Endothelial cell (in vitro differentiated cells): ENCODE measurements at regions not wholly inside any gene's neighbourhood (a gene's known extent, or its start where the extent isn't known, plus 50 kb on each side); places are given as distances from the start of the nearest gene placed in this dataset.

ENCODE experiments used
- DNase-seq: peaks from one replicate; pipeline ENCODE4 v3.0.0; 2021; ENCODE audit warnings: low spot score
- H3K27ac Mint-ChIP-seq: one replicate; pipeline ENCODE4 v1.8.0; 2021; ENCODE audit warnings: mixed read lengths, inconsistent platforms; ENCODE audit not compliant: unreplicated experiment
- H3K27me3 Mint-ChIP-seq: one replicate; pipeline ENCODE4 v1.8.0; 2021; ENCODE audit warnings: mild to moderate bottlenecking, moderate library complexity, mixed read lengths, inconsistent platforms; ENCODE audit not compliant: unreplicated experiment
- H3K36me3 Mint-ChIP-seq: one replicate; pipeline ENCODE4 v1.8.0; 2021; ENCODE audit warnings: mild to moderate bottlenecking, low read depth, mixed read lengths, inconsistent platforms; ENCODE audit not compliant: unreplicated experiment
- H3K4me1 Mint-ChIP-seq: one replicate; pipeline ENCODE4 v1.8.0; 2021; ENCODE audit warnings: mild to moderate bottlenecking, mixed read lengths, inconsistent platforms; ENCODE audit not compliant: unreplicated experiment
- H3K4me3 Mint-ChIP-seq: one replicate; pipeline ENCODE4 v1.8.0; 2021; ENCODE audit warnings: mild to moderate bottlenecking, mixed read lengths, inconsistent platforms; ENCODE audit not compliant: unreplicated experiment
- H3K9me3 Mint-ChIP-seq: one replicate; pipeline ENCODE4 v1.8.0; 2021; ENCODE audit warnings: mixed read lengths, inconsistent platforms; ENCODE audit not compliant: unreplicated experiment
- CTCF ChIP-seq: fragments of 200-600 bp; sonication (generic); IDR thresholded peaks from one replicate; pipeline ENCODE4 v1.5.0; 2021; ENCODE audit warnings: antibody characterized with exemption; ENCODE audit not compliant: unreplicated experiment

GRCh38 chr2:128622955-128623620 lies 304.4 kb upstream of the HS6ST1 start:
- no peak for TF ChIP-seq CTCF
- Mint-ChIP-seq H3K27me3 (peaks cover 9% of the 10 kb centered on the region), H3K4me3 (no peak overlapping the region), H3K4me1 (no peaks in the 10 kb centered on the region), H3K36me3 (no peaks in the 10 kb centered on the region), H3K9me3 (no peaks in the 10 kb centered on the region), H3K27ac (no peak overlapping the region)
- DNase-seq = no peak

GRCh38 chr2:128623776-128624761 lies 305.4 kb upstream of the HS6ST1 start:
- no peaks in the 10 kb centered on the region for H3K4me1 Mint-ChIP-seq
- no peak for TF ChIP-seq CTCF
- no peaks in the 10 kb centered on the region for H3K36me3 Mint-ChIP-seq
- H3K9me3 Mint-ChIP-seq = no peaks in the 10 kb centered on the region
- H3K27me3 Mint-ChIP-seq = peaks cover 9% of the 10 kb centered on the region
- H3K4me3 Mint-ChIP-seq = no peak overlapping the region
- DNase-seq = no peak
- H3K27ac Mint-ChIP-seq = no peak overlapping the region

GRCh38 chr2:128624956-128625355 lies 306.3 kb upstream of the HS6ST1 start:
- peaks cover 9% of the 10 kb centered on the region for H3K27me3 Mint-ChIP-seq
- no peak for DNase-seq
- no peak overlapping the region for H3K4me3 Mint-ChIP-seq
- no peaks in the 10 kb centered on the region for H3K36me3 Mint-ChIP-seq
- H3K9me3 Mint-ChIP-seq = no peaks in the 10 kb centered on the region
- no peaks in the 10 kb centered on the region for H3K4me1 Mint-ChIP-seq
- TF ChIP-seq CTCF = no peak
- no peak overlapping the region for H3K27ac Mint-ChIP-seq

- no peaks in the 10 kb centered on the region for H3K36me3 Mint-ChIP-seq
- DNase-seq = no peak
Measured at GRCh38 chr2:128625421-128625820, 306.8 kb upstream of the HS6ST1 start.

More at GRCh38 chr2:128625421-128625820, 306.8 kb upstream of the HS6ST1 start:
- no peaks in the 10 kb centered on the region for H3K4me1 Mint-ChIP-seq
- TF ChIP-seq CTCF = no peak
- no peaks in the 10 kb centered on the region for H3K9me3 Mint-ChIP-seq
- H3K4me3 Mint-ChIP-seq = no peak overlapping the region
- peaks cover 9% of the 10 kb centered on the region for H3K27me3 Mint-ChIP-seq
- no peak overlapping the region for H3K27ac Mint-ChIP-seq
